H1 (cell line): ENCODE measurements at regions not wholly inside any gene's neighbourhood (a gene's known extent, or its start where the extent isn't known, plus 50 kb on each side); places are given as distances from the start of the nearest gene placed in this dataset.

Experiments
- CBX8 ChIP-seq: fragments of 300-800, 300-1000 bp; sonication (generic); IDR thresholded peaks from 2 replicates; pipeline ENCODE4 v1.7.1; 2016; ENCODE audit warnings: low read depth, low read length, borderline replicate concordance
- GABPA ChIP-seq: IDR thresholded peaks from 2 replicates; pipeline ENCODE4 v1.6.1; 2011; ENCODE audit warnings: mild to moderate bottlenecking, low read length, moderate library complexity, borderline replicate concordance; ENCODE audit not compliant: insufficient read depth
- SIN3A ChIP-seq, 2 experiments: IDR thresholded peaks in 1 of 2; conservative IDR thresholded peaks in 1 of 2; 2 replicates each; pipeline ENCODE4 v1.6.1; 2011 to 2012; ENCODE audit warnings: low read length in 2 of 2, improper control_type of control experiment in 1 of 2, low read depth in 1 of 2, mild to moderate bottlenecking in 1 of 2
- SP1 ChIP-seq: IDR thresholded peaks from 2 replicates; pipeline ENCODE4 v1.6.1; 2011; ENCODE audit warnings: low read depth, low read length
- TBP ChIP-seq: IDR thresholded peaks from 2 replicates; pipeline ENCODE4 v1.6.1; 2011; ENCODE audit warnings: low read depth, low read length, improper control_type of control experiment
- TF ChIP-seq, protein P1 (sequence below): IDR thresholded peaks from 2 replicates; pipeline ENCODE4 v1.6.1; 2011; ENCODE audit warnings: low read length, improper control_type of control experiment

DNA sequence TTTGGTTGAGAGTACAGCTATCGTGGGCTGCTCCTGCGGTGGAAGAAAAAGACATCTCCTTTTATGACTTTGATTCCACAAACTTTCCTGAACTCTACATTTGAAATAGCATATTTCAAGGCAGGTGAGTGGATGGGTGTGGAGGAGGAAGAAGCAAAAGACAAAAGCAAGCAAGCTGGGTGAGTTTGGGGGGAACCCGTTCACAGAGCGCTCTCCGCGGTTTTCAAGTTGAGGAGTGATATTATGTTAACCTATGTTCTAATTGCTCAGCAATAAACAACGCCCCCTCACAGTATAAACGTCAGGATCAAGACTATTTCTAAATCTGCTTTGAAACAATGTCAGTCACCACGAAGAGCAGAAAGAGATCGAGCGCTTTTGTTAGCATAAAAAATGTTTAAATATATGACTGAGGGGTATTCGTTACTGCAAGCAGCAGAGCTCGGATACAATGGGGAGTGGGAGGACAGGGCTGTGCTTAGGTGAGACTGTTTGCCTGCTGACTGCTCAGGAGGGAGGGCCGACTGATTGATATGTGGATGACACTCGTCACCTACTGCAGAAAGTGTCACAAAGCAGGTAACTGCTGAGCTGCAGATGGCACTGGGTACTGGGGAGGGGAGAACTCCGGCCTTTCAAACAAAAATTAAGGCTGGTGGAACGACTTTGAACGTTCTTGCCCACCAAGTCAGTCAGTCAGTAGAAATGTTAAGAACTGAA lies 236.5 kb downstream of the DRD1 start (continued):
- TF ChIP-seq, protein P1, sequence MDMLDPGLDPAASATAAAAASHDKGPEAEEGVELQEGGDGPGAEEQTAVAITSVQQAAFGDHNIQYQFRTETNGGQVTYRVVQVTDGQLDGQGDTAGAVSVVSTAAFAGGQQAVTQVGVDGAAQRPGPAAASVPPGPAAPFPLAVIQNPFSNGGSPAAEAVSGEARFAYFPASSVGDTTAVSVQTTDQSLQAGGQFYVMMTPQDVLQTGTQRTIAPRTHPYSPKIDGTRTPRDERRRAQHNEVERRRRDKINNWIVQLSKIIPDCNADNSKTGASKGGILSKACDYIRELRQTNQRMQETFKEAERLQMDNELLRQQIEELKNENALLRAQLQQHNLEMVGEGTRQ = no peak
- TF ChIP-seq GABPA (no peak), TBP (no peak), CBX8 (no peak), SP1 (no peak), SIN3A (conservative IDR thresholded peaks at IDR 0.05 in 1 of 2, IDR thresholded peaks at IDR 0.05 in 1 of 2; ENCODE audit: low read depth in 1 of 2, low read length in 2 of 2) (no peak)
